ENCODE measurements at regions not wholly inside any gene's neighbourhood (a gene's known extent, or its start where the extent isn't known, plus 50 kb on each side); places are given as distances from the start of the nearest gene placed in this dataset.

DNA sequence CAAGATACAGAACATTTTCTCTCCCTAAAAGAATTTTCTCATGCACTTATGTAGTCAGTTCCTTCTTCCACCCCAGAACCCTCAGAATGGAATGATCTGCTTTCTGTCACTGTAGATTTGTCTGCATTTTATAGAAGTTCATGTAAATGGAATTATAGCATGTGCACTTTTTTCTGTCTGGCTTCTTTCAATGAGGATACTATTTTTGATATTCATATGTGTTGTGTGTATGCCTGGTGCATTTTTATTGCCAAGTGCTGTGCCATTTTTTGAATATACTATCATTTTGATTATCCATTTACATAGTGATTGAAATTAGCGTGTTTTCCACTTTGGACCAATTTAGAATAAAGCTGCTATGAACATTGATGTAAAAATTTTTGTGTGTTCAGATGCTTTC lies 156.6 kb upstream of the ALCAM start:
- DNase-seq = no peak

DNA sequence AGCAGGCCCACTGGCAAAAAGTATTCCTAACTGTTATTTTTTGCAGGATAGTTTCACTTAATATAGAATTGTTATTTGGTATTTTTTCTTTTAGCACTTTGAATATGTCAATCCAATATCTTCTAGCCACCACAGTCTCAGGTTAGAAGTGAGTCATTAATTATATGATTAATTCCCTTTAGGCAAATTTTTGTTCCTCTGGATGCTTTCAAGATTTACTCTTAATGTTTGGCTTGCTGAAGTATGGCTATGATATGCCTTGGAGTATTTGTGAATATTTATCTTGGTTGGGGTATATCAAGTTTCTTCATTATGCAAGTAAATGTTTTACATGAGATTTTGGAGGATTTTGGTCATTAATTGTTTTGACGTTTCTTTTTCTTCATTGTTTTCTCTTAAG lies 152.1 kb upstream of the ALCAM start:
- no peak for DNase-seq

DNA sequence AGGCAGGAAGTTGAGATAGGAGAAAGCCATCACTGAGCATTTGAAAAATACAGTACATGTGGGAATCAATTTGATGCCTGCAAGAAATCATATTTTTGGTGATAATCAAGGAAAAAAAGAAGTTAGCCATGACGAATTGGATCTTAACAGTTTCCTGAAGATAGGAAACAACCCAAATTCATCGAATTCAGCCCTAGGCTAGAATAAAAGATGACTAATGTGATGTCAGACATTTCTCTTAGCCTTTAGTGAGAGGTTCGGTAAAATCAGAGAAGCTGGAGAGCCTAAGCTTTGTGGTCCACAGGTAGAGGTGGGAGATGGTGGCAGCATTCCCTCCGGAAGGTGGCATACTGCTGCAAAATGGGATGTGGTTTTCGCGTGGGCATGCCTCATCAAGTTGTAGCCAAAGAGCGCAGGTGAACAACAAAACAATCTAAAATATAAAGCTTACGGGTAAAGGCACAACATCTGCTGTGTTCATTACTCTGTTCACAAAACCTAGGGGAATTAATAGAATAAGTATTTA lies 144.1 kb upstream of the ALCAM start:
- DNase-seq = no peak

DNA sequence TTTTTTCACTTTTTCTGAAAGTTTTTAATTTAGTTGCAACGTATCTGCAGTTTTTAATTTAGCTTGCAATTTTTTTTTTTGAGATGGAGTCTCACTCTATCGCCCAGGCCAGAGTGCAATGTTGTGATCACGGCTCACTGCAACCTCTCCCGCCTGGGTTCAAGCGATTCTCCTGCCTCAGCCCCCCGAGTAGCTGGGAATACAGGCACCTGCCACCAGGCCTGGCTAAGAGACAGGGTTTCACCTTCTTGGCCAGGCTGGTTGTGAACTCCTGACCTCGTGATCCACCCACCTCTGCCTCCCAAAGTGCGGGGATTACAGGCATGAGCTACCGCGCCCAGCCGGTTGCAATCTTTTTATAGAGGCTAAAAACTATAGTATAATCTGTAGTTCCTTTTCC lies 142.9 kb upstream of the ALCAM start:
- DNase-seq = no peak

DNA sequence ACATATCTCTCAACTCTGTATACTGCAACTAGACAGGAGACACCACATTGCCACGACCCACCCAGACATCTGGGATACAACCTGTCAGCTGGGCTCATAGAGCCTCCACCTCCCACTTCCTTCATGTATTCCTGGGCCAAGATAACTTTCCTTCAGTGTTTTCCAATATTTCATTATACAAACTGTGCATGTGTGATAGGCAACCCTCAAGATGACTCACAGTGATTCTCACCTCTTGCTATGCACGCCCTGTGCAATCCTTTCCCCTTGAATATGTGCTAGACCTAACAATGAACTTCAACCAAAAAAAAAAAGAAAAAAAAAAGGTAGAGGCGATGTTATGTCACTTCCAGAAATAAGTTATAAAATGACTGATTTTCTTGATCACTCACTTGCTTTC lies 138.0 kb upstream of the ALCAM start:
- no peak for DNase-seq

DNA sequence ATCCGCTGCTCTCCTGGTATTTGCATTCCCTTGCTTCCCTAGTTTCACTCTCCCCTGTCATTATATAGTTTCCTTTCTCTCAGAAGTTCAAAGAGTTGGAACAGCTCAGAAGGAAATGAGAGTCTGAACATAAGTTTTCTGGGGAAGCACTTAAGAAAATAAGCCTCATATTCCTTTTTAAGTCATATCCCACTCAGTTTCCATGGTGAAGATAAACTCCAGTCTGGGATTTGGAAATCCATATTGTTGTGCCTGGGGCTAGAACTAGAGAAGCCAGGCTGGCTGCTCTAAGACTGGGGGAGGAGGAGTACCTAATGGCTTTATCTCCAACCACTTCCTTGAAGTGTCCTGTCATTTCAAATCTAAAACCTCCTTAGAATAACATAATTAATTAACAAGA lies 134.2 kb upstream of the ALCAM start:
- DNase-seq = no peak

DNA sequence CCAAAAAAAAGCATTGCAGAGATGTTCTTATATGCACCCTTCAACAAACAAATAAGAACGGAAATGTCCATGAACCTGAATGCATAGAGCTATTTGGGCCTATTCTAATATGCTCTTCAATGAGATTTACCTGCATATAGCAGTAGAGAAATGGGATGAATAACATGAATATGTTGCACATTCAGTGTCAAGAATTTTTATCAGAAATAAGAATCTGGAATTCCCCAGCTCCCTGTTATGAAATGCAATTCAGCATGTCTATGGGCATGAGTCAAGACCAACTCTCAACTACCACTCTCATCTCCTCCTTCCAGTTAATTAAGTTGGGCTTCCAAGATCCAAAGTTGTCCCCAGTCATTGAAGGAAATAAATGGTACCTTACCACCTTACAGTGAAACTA lies 133.7 kb upstream of the ALCAM start:
- no peak for DNase-seq

DNA sequence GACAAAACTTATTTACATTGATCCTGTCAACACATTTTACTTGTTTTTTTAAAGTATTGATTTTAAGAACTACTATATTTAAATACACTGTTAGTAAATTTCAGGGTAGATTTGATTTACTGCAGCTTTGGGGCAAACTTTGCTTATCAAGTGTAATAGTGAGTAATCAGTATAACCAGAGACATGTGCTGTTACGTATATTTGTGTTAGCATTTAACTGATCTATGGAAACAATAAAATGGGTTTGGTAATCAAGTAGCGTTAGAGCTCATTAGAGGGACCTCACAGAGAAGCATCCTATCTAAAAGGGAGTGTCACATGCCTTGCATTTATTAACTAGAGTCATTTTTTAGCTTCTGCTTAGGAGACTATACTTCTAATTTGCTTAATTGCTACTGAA lies 131.5 kb upstream of the ALCAM start:
- DNase-seq = no peak

DNA sequence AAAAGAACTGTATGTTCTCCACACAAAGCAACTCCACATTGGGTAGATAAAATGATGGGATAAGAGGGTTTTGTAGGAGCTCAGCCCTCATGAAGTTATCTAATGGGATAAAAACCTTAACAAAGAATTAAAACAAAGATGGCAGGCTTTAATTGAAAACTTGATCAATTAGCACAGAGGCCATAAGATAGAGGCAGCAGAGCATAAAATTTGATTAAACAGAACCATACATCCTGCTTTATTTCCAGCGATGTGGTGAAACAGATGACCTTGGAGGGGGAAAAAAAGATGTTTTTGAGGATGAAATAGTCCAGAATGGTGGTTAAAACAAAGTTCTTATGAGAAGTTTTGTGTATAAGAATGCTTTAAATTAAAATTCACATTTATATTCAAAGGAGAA lies 130.9 kb upstream of the ALCAM start:
- DNase-seq = no peak

DNA sequence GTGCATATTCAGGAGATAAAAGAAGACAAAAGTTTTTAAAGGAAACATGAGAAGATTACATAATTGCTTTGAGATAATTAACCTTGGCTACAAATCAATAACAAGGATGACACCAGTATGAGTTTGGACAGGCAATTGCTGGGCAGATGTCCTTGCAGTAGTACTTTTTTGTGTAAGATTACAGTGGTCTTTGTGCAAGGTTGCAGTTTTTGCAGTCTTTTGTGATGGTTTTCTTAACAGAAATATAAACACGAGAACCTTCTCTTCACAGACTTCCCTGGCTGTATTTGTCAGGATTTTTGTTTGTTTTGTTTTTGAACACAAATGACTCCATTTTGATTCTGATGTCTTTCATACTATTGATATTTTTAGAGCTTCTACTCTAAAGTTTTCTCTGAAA lies 128.3 kb upstream of the ALCAM start:
- no peak for DNase-seq

DNA sequence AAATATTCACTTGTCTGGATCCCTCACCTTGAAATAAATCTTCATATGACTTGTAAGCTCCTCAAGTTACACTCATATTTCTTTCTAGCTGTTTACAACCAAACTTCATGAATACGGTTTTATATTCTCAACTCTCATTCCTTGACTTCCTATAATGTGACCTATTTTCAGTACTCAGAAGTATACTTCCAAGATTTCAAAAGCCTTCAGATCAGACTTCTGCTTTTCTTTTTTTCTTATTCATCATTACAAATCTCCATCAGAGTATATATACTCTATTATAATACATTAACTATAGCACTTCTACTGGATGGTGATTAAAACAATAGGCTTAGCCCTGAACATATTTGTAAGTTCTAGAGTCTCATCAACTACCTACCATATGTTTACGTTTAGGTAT lies 123.6 kb upstream of the ALCAM start:
- no peak for DNase-seq

DNA sequence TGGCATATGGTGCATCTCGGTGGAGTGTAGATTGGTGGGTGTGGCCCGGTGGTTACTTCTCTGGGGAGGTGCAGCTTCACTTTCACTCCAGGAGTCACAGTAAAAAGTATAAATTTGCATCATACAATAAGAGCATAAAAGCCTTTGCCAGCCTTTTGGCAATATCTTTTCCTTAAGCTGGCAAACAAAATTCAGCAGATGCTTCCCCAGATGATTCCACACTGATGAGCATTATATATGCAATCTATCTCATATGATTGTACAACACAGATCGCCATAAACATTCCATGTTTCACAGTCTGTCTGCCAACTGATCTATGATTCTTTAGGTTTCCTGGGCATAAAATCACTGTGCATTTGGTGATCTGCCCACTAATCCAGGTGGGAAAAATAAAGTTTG lies 120.2 kb upstream of the ALCAM start:
- DNase-seq = no peak

DNA sequence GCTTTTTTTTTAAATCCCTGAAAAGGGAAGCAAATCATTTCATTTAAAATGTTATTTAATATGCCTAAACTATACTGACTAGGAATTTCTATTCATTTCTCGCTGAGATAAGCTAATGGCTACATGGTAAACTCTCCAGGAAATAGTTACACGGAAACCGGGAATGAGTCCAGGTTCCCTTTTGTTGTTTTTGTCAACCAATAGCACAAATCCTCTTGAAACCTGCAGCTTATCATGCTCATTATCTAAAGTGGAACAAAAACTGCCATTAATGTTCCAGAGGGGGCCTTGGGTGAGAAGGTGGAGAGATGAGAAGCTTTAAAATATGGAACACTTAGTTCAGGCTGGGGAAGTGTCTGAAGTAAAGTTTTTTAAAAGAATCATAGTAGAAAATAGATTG lies 113.5 kb upstream of the ALCAM start:
- no peak for DNase-seq

DNA sequence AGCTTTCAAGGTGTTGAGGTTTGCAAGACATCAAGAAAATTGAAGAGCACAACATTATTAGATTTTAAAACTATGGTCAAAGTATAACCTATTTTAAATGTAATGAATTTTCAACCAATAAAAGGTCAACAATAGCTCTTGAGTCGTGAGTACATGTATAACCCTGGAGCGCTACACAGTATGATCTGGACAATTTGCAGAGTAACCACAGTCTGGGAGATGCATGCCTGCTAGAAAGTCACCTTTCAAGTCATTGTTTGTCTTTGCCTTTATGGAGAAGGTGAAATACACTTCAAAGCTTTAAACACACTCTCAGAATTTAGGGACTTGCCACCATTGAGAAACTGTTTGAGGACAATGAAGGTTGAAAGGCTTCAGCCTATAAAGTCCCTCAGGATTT lies 112.6 kb upstream of the ALCAM start:
- DNase-seq = no peak

DNA sequence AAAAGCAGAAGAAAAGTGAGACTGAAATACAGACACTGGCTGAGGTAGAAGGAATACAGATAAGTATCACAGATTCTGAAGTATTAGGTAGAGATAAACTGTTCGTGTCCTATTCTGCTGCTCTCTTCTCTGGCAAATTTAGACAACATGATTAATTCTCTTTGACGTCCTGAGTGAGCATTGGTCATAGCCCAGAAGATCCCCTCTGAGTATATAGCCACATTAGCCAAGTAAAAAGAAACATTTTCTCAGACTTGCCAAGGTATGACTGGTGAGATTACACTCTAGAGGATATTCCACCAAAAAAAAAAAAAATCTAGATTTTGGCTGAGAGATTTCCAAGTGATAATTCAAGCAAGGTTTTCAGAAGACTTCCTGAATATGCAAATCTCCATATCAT lies 111.4 kb upstream of the ALCAM start:
- DNase-seq = no peak

DNA sequence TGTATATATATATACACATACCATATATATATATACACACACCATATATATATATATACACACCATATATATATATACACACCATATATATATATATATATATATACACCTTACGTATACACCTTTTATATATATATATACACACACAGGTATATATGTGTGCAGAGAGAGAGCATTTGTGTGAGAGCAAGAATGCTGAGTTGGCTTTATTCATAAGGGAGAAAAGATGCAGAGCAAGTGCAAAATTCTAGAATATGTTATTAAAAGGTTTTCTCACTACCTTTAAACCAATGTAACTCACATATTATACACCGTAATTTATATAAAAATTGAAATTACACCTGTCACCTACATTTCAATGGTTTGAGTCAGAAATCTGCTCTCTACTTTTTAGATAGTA lies 107.2 kb upstream of the ALCAM start:
- DNase-seq = no peak

DNA sequence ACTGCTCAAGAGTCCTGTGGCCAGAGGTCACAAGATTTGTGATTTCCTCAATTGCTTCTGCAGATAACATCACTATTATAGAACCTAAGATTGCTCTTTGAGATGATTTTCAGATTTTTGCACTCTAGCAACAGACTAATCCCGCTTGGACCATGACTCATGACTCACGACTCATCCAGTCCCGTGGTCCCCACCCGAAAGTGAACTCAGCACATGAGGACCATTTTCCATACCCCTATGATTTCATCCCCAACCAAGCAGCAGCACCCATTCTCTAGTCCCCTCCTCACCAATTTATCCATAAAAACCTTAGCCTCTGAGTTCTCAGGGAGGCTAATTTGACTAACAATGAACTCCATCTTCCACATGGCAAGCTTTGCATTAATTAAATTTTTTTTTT lies 106.3 kb upstream of the ALCAM start:
- no peak for DNase-seq

DNA sequence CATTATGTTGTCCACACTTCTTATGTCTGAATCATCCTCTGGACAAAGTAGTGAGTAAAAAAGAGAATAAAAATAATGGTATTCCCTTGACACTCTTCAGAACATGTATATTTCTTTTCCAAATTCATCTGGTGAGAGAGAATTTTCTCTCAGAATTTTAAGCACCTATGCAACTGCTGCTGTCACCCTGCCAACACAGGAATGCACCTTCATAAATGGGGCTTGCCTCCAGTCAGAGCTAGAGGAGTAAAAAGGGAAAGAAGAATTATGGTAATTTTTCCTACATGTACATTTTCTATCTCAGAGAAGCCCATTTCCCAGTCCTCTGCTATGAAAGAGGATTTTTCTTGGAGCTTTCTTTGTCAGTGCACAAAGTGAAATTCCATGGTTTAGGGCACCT lies 92.2 kb upstream of the ALCAM start:
- no peak for DNase-seq

DNA sequence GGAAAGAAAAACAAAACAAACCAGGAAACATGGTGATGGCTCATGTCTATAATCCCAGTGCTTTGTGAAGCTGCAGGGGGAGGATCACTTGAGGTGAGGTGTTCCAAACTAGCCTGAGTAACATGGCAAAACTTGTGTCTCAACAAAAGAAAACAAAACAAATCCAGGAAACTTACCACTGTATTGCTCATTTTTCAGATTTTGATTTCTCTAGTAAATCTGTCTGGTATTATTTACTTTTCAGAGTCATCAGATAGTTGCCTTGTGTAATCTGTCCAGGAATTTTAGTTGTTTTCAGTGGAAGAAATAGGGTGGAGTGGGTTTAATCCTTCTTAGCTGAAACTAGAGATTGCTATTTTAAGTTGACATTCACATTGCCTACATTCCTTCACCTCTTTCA lies 91.8 kb upstream of the ALCAM start:
- no peak for DNase-seq

DNA sequence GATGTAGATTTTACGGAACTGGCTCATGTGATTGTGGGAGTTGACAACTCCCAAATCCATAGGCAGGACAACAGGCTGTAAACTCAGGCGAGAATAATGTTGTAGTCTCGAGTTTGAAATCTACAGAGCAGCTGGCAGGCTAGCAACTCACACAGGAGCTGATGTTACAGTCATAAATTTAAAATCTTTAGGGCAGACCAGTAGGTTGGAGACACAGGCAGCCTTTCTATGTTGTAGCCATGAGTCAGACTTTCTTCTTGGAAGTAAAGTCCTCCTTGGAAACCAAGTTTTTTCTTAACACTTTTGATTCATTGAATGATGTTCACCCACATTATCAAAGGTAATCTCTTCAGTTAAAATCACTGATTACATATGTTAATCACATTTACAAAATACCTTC lies 89.1 kb upstream of the ALCAM start:
- no peak for DNase-seq

DNA sequence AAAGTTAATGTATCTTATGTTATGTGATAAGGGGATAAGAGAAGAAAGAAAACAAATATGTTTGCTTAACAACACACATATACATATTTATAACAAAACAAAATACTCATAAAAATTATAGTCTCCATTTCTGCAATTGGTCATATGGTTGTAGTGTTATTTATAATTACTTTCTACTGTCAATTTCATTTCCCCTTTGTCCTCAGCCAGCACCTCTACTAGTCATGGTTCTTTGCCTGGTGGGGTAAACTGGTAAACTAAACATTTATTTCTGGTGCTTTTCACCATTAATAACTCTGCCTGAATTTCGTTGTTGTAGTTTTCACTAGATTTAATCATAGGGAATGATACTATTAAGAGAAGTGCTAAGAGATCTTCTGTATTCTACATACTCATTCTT lies 88.0 kb upstream of the ALCAM start:
- DNase-seq = no peak

DNA sequence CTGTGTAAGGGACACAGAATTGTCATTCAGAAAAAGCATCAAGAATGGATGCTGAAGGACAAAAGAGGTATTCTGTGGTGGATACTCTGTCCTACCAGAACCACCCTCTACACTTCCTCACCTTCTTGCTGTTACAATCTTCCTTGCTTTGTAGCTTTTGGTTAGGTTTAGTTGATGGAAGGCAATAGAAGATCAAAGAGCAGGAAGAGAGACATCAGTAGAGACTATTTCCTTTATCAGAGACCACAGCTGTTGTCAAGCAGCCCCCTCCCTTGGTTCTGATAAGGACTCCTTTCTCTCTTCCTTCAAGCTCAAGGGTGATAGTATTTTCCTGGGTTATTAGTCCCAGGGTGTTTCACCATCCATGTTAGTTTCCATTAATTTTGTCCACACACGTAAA lies 84.7 kb upstream of the ALCAM start:
- no peak for DNase-seq

DNA sequence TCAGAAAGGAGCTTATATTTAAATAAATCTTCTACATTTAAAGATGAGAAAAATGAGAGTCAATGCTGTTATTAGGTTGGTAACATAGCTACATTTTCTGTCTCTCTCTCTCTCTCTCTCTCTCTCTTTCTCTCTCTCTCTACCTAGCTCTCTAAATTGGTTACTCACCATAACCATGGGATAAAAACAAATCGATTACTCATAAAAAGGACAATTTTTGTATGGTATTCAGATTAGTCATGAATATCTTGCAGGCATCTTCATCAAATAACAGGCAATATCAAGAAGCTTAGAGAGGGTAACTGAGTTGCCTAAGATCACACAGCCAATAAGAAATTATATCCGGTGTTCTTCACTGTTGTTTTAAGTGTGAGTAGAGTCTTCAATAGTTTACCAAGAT lies 81.8 kb upstream of the ALCAM start:
- DNase-seq = no peak

DNA sequence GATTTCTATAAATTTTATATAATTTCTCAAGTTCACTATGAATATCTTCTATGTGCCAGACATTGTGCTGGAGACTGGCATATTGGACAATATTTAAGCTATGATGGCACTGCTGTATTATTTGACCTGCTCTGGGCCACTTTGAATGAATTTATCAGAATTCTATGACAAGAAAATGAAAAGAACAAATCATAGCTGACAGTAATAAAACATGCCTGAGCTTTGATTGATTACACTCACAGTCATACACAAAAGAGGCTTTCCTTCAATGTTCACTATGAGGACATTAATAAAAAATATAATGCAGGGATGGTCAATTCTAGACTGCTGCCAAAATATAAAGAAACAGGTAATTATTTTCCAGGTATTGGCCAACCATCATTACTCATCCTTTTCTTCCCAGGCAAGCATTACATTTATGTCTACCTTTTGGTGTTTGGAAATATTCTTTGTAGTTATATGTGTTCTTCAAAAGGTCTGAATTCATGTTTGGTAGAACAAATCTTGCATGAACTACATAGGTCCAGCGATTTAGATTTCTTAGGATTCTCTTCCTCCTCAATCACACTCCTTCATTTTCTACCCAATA lies 81.0 kb upstream of the ALCAM start:
- no peak for DNase-seq

DNA sequence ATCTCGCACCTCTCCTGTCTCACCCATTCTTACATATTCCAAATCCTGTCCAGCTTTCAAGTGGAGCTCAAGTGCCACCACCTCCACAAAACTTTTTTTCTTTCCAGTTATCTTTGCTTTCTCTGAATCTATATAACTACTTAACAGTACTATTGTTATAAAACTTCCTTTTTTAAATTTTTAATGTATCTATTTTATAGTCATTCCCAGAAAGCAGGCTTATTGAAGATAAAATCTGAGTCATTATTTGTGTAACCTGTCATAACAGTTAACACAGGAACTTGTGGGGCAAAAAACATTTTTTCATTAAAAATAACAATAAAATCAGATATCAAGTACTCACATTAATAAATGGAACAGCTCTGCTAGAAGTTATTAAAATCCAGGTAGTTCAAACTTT lies 73.3 kb upstream of the ALCAM start:
- no peak for DNase-seq

Measured in stimulated activated CD4-positive, alpha-beta T cell treated with anti-CD3 and anti-CD28 coated beads, Interleukin-4, amount 100 ng/mL, for 24 hours (primary cell).